Natural killer cell treated with Interleukin-12 subunit alpha and Interleukin-12 subunit beta and Interleukin-15 and Interleukin-18, amount 100 ng/mL, for 72 hours (primary cell): ENCODE measurements at regions not wholly inside any gene's neighbourhood (a gene's known extent, or its start where the extent isn't known, plus 50 kb on each side); places are given as distances from the start of the nearest gene placed in this dataset.
"Not testable (repeated sequence)": the region's sequence is repeated elsewhere in the genome, so short reads cannot be mapped to it uniquely, and the experiment has no call there.

Experiments used
- ATAC-seq, 2 donors: fragments of 150-1000 bp; cut with Tn5 transposase in 1 of 2; sonication (Bioruptor Pico), chemical (Tn5 transposase) in 1 of 2; 2 replicates each; pipeline ENCODE4 v1.10.0; 2021
- DNase-seq: peaks from one replicate; pipeline ENCODE4 v3.0.0; 2022; ENCODE audit warnings: low spot score
- H3K27ac Mint-ChIP-seq, 2 donors: 1 replicate in 1 of 2; 2 replicates in 1 of 2; pipeline ENCODE4 v1.8.0; 2022; ENCODE audit warnings: mixed read lengths in 2 of 2, mild to moderate bottlenecking in 1 of 2, moderate library complexity in 1 of 2
- H3K27me3 Mint-ChIP-seq, 2 donors: 1 replicate in 1 of 2; 2 replicates in 1 of 2; pipeline ENCODE4 v1.8.0; 2022; ENCODE audit warnings: mixed read lengths in 2 of 2
- H3K36me3 Mint-ChIP-seq: one replicate; pipeline ENCODE4 v1.8.0; 2022; ENCODE audit warnings: mixed read lengths
- H3K4me1 Mint-ChIP-seq, 2 donors: 1 replicate in 1 of 2; 2 replicates in 1 of 2; pipeline ENCODE4 v1.8.0; 2022; ENCODE audit warnings: low read depth in 2 of 2, mixed read lengths in 2 of 2, mild to moderate bottlenecking in 1 of 2
- H3K4me3 Mint-ChIP-seq: one replicate; pipeline ENCODE4 v1.8.0; 2022; ENCODE audit warnings: mixed read lengths
- H3K9me3 Mint-ChIP-seq: 2 replicates; pipeline ENCODE4 v1.8.0; 2022; ENCODE audit warnings: mixed read lengths

DNA sequence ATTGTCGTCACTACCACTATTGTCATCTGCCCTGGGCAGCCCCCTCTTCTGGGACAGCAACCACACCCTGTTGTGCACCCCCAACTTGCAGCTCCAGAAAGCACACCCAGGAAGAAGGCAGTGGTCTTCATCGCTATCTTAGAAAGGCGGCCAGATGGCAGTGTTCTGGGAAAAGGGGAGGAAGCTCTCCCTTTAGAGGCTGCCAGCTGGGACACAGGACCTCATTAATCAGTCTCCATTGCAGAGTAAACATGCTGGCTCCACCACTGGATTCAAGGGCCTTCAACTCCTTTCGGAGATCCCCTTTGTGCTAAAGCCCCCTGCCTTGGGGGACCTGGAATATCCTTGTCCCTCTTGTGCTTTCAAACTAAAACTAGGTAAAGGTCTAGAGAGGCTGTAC, 199.3 kb upstream of the LINGO1 start:
- DNase-seq (peak; percentile 23), ATAC-seq (no peak)
- peaks cover 0 to 2% of the 10 kb centered on the region in 2 donors for H3K4me1 Mint-ChIP-seq
- no peak overlapping the region for H3K4me3 Mint-ChIP-seq
- H3K36me3 Mint-ChIP-seq, result no peaks in the 10 kb centered on the region
- no peak overlapping the region for H3K27ac Mint-ChIP-seq
- H3K27me3 Mint-ChIP-seq, result peaks cover 0 to 3% of the 10 kb centered on the region in 2 donors
- H3K9me3 Mint-ChIP-seq, result no peaks in the 10 kb centered on the region

DNA sequence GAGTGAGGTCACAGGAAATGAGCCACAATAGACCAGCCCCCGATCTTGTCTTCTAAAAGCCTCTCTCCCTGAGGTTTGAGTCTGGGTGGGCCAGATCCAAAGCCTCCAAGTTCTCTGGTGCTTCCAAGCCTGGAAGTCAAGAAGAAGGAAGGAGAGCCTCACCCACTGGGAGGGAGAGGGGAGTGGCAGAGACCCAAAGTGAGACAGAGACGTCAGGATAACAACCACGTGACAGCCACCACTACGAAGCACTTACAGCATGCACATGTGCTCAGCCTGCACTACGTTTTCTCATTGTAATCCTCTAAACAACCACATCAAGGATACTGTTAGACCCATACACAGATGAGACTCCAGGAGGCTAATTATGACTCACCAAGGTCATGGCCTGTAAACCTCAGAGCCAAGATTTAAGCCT, 197.3 kb upstream of the LINGO1 start:
- Mint-ChIP-seq H3K27ac (no peak overlapping the region), H3K4me1 (peaks cover 0 to 2% of the 10 kb centered on the region in 2 donors), H3K4me3 (no peak overlapping the region), H3K36me3 (no peaks in the 10 kb centered on the region), H3K9me3 (no peaks in the 10 kb centered on the region), H3K27me3 (peaks cover 0 to 3% of the 10 kb centered on the region in 2 donors)
- peak; percentile 35 for DNase-seq
- ATAC-seq, result no peak

DNA sequence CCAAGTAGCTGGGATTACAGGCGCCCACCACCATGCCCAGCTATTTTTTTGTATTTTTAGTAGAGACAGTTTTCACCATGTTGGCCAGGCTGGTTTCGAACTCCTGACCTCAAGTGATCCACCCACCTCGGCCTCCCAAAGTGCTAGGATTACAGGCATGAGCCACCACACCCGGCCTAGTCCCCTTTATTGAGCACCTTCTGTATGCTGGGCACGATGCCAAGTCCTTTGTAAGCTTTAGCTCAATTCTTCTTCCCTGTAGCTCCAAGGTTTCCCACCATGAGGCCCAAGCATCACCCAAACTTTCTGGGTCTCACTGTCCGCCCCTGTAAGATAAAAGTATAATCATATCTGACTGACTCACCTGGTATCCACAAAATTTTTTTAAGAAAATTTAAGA, 196.6 kb upstream of the LINGO1 start:
- H3K9me3 Mint-ChIP-seq, H3K4me3 Mint-ChIP-seq, H3K27me3 Mint-ChIP-seq, H3K36me3 Mint-ChIP-seq, DNase-seq, H3K4me1 Mint-ChIP-seq, H3K27ac Mint-ChIP-seq, ATAC-seq: not testable (repeated sequence)

DNA sequence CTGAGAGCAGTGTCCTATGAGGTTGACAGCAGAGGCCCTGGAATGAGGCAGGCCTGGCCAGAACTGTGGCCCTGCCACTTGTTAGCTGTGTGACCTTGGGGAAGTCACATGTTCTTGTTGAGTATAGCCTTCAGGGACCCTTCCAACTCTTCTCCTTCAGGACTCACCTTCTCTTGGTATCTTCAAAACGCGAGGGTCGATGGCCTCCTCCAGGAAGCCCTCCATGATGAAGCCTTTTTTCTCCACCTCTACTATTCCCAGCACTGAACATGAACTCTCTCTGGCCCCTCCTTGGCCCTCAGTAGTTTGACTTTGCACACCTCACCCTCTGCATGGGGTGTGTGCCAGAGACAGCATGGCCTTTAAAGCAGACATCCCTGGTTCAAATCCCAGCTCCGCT, 195.1 kb upstream of the LINGO1 start:
- Mint-ChIP-seq H3K9me3 (no peaks in the 10 kb centered on the region), H3K4me3 (no peak overlapping the region), H3K27ac (no peak overlapping the region), H3K27me3 (peaks cover 0 to 9% of the 10 kb centered on the region in 2 donors), H3K4me1 (peaks cover 0 to 2% of the 10 kb centered on the region in 2 donors), H3K36me3 (no peaks in the 10 kb centered on the region)
- DNase-seq, result peak; percentile 49
- ATAC-seq, result no peak

DNA sequence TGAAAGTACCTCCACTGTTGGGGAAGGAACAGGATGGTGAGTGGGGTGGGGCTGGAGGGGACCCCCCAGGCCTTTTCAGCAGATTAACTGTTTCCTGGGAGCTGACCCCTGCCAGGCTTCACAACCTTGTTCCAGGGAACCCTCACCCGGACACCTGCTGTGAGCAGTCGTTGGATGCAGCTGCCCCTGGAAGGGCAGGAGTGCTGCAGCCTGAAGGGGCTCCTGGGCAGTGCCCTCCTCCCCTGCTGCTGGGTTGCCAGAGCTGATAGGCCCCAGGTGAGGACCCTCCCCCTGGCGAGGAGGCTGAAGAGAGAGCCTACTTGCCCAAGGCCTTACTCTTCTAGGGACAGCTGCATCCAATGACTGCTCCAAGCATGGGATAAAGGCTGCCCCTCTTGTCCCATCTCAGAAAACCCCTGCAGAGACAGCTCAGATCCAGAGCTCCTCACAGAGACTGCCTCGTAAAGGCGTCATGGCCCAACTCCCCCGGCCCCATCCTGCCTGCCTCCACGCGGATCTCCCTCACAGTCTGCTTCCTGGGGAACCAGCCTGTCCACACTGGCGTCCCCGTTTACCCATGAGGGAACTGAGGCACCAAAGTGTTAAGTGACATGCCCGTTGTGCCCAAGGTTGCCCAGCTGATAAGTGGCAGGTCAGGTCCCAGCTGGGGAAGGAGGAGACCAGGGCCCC, 193.4 kb upstream of the LINGO1 start:
- Mint-ChIP-seq H3K27me3 (peaks cover 13 to 22% of the 10 kb centered on the region in 2 donors), H3K4me3 (no peak overlapping the region), H3K36me3 (no peaks in the 10 kb centered on the region), H3K4me1 (peaks cover 0 to 2% of the 10 kb centered on the region in 2 donors), H3K9me3 (no peaks in the 10 kb centered on the region), H3K27ac (no peak overlapping the region)
- no peak for ATAC-seq
- peak; percentile 58 for DNase-seq

DNA sequence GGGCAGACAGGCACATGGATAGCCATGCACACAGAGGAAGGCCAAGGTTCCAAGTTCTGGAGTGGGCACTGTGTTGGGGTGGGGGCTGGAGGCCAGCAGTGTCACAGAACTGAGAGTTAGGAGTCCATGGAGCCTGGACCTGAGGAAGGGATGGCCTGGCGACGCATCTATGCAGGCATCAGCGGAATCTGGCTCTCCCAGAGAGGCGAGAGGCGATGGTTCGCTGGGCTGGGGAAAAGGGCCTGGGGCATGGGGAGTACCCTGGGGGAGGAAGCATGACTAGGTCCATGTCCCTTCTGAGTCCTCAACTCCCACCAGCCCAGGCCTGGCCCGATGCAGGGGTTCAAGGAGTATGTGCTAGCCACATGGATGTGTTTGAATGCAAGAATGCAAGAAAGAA, 192.8 kb upstream of the LINGO1 start:
- peaks cover 19 to 29% of the 10 kb centered on the region in 2 donors for H3K27me3 Mint-ChIP-seq
- H3K4me1 Mint-ChIP-seq, result peaks cover 0 to 2% of the 10 kb centered on the region in 2 donors
- ATAC-seq, result no peak
- peak; percentile 53 for DNase-seq
- no peaks in the 10 kb centered on the region for H3K9me3 Mint-ChIP-seq
- no peaks in the 10 kb centered on the region for H3K36me3 Mint-ChIP-seq
- no peak overlapping the region for H3K4me3 Mint-ChIP-seq
- no peak overlapping the region for H3K27ac Mint-ChIP-seq

DNA sequence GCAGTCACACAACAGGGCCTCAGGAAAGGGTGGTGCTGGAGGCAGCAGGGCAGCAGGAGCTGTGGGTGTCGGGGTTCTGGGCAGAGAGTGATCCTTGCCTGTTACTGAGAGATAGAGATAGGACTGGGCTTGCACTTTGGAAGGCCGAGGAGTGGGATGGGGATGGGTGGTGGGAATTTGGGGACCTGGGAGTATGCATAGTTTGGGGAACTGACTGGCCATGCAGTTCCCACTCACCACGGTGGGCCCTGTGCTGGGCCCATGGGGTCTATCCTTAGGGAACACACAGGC, 192.5 kb upstream of the LINGO1 start:
- H3K4me1 Mint-ChIP-seq, result peaks cover 0 to 2% of the 10 kb centered on the region in 2 donors
- DNase-seq (peak; percentile 35), ATAC-seq (no peak)
- H3K27me3 Mint-ChIP-seq, result peaks cover 19 to 30% of the 10 kb centered on the region in 2 donors
- H3K4me3 Mint-ChIP-seq, result no peak overlapping the region
- H3K27ac Mint-ChIP-seq, result no peak overlapping the region
- no peaks in the 10 kb centered on the region for H3K36me3 Mint-ChIP-seq
- H3K9me3 Mint-ChIP-seq, result no peaks in the 10 kb centered on the region

DNA sequence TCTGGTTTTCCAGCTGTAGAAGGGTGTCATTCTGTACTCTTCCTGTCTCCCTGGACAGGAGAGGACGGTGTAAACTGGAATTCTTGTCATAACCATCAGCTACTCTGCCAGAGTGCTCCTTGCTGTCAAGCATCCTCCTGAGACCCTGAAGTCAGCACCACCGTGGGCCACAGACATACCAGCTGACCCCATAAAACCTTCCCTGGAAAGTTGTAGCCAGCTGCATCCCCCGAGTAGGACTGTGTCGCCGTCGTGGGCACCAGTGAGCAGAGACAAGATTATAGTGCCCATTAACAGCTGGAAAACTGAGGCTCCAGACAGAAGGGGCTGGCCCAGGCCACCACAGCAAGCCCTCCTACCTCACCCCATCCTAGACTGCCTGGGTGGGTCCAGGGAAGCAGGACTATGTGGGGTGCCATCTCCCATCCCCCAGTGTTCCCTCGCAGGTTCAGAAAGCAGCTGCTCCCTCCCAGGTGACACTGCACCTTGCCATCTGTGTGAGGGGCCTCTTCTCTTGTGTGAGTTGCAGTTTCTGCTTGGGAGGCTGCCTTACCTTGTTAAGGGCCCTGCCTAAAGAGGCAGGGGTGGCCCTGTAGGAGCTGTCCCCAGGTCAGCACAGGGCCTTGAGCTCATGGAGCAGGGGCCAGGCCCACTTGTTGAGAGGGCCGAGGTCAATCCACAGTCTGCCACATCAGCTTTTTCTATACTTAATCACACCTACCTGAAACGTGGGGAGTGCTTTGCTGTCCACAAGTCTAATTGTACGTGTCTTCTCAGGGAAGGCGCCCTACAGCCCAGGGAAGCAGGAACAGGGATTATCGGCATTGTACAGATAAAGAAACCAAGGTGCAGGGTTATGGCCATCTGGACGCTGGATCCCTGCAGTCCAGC, 191.9 kb upstream of the LINGO1 start:
- DNase-seq, result peak; percentile 8
- no peak for ATAC-seq
- H3K27me3 Mint-ChIP-seq, result peaks cover 19 to 27% of the 10 kb centered on the region in 2 donors
- no peaks in the 10 kb centered on the region for H3K9me3 Mint-ChIP-seq
- H3K27ac Mint-ChIP-seq, result no peak overlapping the region
- H3K36me3 Mint-ChIP-seq, result no peaks in the 10 kb centered on the region
- H3K4me3 Mint-ChIP-seq, result no peak overlapping the region
- no peaks in the 10 kb centered on the region for H3K4me1 Mint-ChIP-seq

DNA sequence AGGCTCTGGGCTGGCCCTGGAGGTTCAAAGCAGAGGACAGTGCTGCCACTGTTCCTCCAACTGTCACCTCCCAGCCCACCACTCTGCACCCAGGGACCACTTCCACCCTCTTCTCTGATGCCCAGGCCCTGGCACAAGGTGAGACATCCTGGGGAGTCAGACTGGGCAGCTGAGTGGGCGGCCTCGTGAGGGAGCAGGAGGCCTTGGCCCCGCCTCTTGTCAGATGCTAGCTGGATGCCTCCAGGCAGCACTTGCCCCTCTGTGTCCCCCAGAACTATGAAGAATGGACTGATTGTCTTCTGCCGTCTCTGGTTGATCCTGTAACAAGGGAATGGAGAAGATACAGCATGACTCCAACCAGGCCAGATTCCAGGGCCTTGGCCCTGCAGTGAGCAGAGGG, 191.0 kb upstream of the LINGO1 start:
- no peak overlapping the region for H3K4me3 Mint-ChIP-seq
- no peaks in the 10 kb centered on the region for H3K4me1 Mint-ChIP-seq
- H3K27me3 Mint-ChIP-seq, result peaks cover 19 to 27% of the 10 kb centered on the region in 2 donors
- ATAC-seq, result no peak
- no peaks in the 10 kb centered on the region for H3K36me3 Mint-ChIP-seq
- H3K9me3 Mint-ChIP-seq, result no peaks in the 10 kb centered on the region
- H3K27ac Mint-ChIP-seq, result no peak overlapping the region
- DNase-seq, result peak; percentile 44

DNA sequence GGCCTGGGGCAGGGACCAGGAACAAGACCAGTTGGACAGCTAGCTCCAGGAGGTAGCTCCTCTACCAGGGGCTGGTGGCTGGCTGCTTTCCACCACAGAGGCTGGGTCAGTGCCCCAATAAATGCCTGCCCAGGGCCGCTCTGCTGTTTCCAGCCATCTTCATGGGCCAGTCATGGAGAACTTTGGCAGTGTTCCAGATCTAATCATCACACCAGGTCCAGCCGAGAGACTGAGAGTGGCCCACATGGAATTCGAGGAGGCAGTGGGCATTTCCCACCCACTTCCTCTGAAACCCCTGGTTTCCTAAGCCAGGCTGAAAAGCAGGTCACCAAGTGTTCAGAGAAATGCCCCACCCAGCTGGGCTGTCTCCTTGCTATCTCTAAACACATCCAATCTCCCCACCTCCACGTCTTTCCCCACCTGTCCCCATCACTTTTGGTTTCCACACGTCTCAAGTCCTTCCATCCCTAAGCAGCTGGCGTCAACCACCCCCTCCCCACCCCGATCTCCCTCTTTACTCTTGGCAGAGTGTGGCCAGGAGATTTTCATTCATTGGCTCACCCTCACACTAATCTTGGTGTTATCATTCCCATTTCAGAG, 190.0 kb upstream of the LINGO1 start:
- no peak for ATAC-seq
- Mint-ChIP-seq H3K4me3 (no peak overlapping the region), H3K9me3 (no peaks in the 10 kb centered on the region), H3K4me1 (no peaks in the 10 kb centered on the region), H3K27ac (no peak overlapping the region), H3K27me3 (peaks cover 23 to 29% of the 10 kb centered on the region in 2 donors), H3K36me3 (no peaks in the 10 kb centered on the region)
- no peak for DNase-seq

DNA sequence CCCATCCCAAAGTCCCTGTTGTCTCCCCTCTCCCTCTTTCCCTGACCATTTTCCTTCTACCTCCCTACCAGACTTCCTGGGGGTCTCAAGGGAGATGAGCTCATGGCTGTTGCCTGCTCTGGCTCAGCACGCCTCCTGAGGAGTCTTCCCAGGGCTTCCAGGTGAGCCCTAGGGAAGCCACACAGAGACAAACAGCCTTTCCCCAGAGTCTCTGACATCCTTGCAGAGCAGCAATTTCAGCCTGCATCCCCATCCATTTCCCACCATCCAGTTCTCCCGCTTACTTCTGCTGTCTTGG, 189.2 kb upstream of the LINGO1 start:
- H3K36me3 Mint-ChIP-seq, result no peaks in the 10 kb centered on the region
- no peaks in the 10 kb centered on the region for H3K9me3 Mint-ChIP-seq
- no peak for ATAC-seq

DNA sequence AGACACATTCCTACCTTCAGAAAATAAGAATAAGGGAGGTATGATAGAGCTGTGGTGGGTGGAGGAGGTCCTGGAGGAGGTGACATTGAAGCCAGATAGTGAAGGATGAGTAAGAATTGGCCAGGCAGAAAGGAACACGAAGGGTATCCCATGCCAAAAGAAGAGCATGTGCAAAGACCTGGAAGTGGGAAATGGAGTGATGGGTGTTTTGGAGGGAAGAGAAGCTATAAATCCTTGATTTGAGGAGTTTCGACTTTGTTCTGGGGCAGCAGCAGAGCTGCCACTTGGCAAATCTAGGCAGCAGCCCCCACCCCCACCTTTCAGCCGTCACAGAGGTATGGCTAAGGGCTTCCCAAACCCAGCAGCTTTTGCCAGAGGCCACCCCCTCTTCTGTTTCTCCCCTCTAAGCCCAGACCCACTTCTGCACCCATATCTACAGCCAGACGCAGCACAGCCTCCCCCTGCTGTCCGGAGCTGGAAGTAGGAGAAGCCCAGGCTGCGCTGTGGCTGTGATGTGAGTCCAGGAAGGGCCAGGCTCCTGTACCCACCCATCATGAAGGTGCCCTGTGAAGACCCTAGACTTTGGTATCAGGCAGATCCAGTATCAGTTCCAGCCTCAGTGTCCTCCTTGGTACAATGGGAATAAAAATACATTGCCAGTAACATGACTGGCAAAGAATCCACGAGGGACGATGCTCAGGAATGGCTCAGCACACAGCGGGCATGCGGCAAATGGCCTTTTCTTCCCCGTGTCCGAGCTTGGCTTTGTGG, 188.7 kb upstream of the LINGO1 start:
- ATAC-seq (no peak), DNase-seq (no peak)
- no peaks in the 10 kb centered on the region for H3K9me3 Mint-ChIP-seq
- peaks cover 33% of the 10 kb centered on the region in 2 donors for H3K27me3 Mint-ChIP-seq
- H3K4me1 Mint-ChIP-seq, result no peaks in the 10 kb centered on the region
- H3K27ac Mint-ChIP-seq, result no peak overlapping the region
- H3K4me3 Mint-ChIP-seq, result no peak overlapping the region
- H3K36me3 Mint-ChIP-seq, result no peaks in the 10 kb centered on the region

More for the DNA sequence above, 189.2 kb upstream of the LINGO1 start:
- Mint-ChIP-seq H3K4me3 (no peak overlapping the region), H3K27me3 (peaks cover 27 to 30% of the 10 kb centered on the region in 2 donors), H3K27ac (no peak overlapping the region), H3K4me1 (no peaks in the 10 kb centered on the region)
- DNase-seq, result no peak

DNA sequence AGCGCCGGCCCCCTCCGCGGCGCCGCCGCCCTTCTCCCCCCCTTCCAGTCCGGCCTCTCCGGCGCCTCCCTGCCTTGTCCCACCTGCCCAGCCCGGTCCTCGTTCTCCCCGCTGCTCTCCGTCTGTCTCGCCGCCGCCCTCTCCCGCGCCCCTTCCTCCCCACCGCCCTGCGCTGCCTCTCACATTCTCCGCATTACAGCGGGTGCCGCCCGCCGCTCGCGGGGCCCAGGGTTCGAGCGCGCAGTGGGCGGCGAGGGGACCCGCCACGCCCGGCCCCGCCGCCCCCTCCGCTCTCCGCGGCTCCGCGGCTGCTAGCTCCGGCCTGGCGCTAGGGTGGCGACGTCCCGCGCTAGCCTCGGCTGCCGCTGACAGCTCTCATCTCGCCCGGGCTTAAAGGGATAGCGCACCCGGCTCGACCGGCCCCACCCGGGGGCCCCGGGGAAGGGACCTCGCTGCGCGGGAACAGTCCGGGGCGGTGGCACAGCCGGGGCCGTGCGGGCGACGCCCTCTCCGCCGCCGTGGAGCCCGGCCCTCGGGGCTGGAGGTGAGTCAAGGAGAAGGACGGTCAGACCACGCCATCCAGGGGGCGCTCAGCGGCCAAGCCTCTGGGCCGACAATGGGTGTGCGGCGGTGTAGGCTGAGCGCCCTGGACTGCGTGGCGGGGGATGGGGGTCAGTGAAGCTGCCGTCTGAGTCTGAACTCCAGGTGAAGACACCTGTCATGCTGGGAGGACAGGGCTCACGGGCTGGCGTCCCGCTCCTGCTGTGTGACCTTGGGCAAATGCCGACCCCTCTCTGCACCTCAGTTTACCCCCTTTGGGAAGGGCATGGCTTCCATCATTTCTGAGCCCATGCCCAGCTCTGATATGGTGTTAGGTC, 187.4 kb upstream of the LINGO1 start:
- ATAC-seq, result no peak
- Mint-ChIP-seq H3K4me3 (no peak overlapping the region), H3K27ac (no peak overlapping the region), H3K9me3 (no peaks in the 10 kb centered on the region), H3K4me1 (no peaks in the 10 kb centered on the region), H3K27me3 (peaks cover 40 to 43% of the 10 kb centered on the region in 2 donors), H3K36me3 (no peaks in the 10 kb centered on the region)
- DNase-seq, result no peak
